ENCODE measurements at regions not wholly inside any gene's neighbourhood (a gene's known extent, or its start where the extent isn't known, plus 50 kb on each side); places are given as distances from the start of the nearest gene placed in this dataset.
A peak's percentile ranks its signal among the peaks of the same experiment; 100 is the strongest.

- no peak overlapping the region for H3K4me3 ChIP-seq (ENCODE audit: low read depth, low read length)
- peak; percentile 26 for DNase-seq (ENCODE audit: low read depth)
- TF ChIP-seq, protein P1, sequence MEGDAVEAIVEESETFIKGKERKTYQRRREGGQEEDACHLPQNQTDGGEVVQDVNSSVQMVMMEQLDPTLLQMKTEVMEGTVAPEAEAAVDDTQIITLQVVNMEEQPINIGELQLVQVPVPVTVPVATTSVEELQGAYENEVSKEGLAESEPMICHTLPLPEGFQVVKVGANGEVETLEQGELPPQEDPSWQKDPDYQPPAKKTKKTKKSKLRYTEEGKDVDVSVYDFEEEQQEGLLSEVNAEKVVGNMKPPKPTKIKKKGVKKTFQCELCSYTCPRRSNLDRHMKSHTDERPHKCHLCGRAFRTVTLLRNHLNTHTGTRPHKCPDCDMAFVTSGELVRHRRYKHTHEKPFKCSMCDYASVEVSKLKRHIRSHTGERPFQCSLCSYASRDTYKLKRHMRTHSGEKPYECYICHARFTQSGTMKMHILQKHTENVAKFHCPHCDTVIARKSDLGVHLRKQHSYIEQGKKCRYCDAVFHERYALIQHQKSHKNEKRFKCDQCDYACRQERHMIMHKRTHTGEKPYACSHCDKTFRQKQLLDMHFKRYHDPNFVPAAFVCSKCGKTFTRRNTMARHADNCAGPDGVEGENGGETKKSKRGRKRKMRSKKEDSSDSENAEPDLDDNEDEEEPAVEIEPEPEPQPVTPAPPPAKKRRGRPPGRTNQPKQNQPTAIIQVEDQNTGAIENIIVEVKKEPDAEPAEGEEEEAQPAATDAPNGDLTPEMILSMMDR (IDR thresholded peaks at IDR 0.05; ENCODE audit: control insufficient read depth, extremely low read depth, insufficient read depth) = no peak
These were observed 139.4 kb upstream of the PFN2 start for GRCh38 chr3:150110097-150110496.

- no peak for DNase-seq (ENCODE audit: low read depth)
- no peak overlapping the region for H3K4me3 ChIP-seq (ENCODE audit: low read depth, low read length)
- TF ChIP-seq, protein P1 (IDR thresholded peaks at IDR 0.05; ENCODE audit: control insufficient read depth, extremely low read depth, insufficient read depth) = no peak
These were observed 136.9 kb upstream of the PFN2 start for GRCh38 chr3:150107429-150108175.

DNA sequence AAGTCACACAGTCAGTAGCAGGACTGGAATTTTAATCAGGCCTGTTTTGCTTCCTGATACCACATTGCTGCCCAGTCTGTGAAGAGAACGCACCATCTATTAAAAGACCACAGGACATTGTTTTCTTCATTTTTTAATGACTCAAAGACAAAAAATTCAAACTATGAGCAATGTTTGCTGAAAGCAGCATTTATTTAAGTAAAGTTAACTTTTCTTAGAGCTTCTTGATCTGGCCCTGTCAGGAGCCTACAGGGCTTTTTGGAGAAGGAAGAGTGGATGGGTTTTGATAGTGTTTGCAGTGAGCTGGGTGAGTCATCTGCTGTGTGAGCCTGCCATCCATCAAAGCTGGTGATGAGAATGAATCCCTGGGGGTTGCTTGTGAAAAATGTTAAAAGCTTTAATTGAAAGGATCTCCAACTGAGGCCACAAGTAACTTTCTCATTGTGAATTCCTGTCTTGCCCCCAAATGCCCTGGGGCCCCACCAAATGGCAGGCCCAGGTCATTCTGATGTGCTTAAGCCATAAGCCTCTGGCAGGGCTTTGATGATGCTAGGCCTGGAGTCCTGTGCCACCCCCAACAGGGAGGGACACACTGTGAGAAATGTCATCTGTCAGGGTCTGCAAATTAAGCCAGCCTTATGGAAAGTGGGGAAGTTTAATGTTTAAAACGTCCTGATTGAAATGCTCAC lies 136.2 kb upstream of the PFN2 start:
- no peak for DNase-seq (ENCODE audit: low read depth)
- TF ChIP-seq, protein P1 (IDR thresholded peaks at IDR 0.05; ENCODE audit: control insufficient read depth, extremely low read depth, insufficient read depth) = no peak
- H3K4me3 ChIP-seq (ENCODE audit: low read depth, low read length) = no peak overlapping the region

DNA sequence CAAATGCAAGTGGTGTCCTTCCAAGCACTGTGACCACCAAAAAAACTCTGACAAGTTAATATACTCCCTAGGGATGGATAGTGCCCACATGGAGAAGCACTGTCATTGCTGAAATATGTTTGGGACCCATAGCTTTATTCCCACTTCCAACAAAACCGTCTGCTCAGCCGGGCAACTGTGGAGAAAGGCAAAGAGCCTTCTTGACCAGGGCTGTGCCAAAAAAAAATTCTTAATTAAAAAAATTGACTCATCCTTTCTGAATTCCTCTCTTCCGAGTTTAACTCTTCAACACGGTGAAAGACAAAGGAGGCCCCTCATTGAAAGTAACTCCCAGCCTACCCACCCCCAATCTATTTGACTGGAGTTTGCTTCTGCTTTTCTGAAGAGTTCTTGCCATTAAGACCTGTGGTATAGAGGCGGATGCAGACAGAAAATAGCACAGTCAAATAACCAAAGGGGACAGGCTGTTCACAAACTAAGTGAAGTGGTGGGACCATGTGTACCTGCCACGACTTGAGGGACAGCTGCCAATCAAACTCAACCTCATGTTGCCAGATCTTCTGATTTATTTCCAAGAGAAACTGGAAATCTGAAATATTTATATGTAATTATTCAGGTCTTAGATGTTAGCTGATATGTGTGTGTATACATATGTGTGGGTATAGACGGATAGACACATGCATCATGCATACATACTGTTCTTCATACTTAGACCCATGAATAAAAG lies 135.4 kb upstream of the PFN2 start:
- no peak overlapping the region for H3K4me3 ChIP-seq (ENCODE audit: low read depth, low read length)
- DNase-seq (ENCODE audit: low read depth) = no peak
- TF ChIP-seq, protein P1 (IDR thresholded peaks at IDR 0.05; ENCODE audit: control insufficient read depth, extremely low read depth, insufficient read depth) = no peak

DNA sequence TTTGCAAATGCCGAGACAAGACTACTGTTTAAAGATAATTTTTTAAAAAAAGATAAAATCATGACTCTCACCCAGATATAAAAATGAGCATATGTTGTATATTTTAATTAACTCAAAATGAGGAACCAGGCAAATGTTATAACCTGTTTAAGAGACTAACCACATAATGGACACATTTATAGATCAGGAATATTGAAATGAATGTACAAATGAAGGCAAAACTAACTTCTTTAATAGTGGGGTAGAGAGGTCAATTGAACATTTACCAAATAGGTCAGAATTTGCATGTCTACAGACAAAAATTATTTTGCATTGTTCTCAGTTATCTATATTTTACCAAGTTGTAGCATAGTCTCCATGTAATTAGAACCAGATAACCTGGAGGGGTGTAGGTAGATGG lies 134.3 kb upstream of the PFN2 start:
- DNase-seq (ENCODE audit: low read depth) = no peak
- TF ChIP-seq, protein P1 (IDR thresholded peaks at IDR 0.05; ENCODE audit: control insufficient read depth, extremely low read depth, insufficient read depth) = no peak
- no peak overlapping the region for H3K4me3 ChIP-seq (ENCODE audit: low read depth, low read length)

GRCh38 chr3:150104564-150104963 lies 133.9 kb upstream of the PFN2 start:
- DNase-seq (ENCODE audit: low read depth) = no peak
- TF ChIP-seq, protein P1 (IDR thresholded peaks at IDR 0.05; ENCODE audit: control insufficient read depth, extremely low read depth, insufficient read depth) = no peak

More at GRCh38 chr3:150104564-150104963, 133.9 kb upstream of the PFN2 start:
- no peak overlapping the region for H3K4me3 ChIP-seq (ENCODE audit: low read depth, low read length)

Measured in LNCaP clone FGC (cell line).